GM12878 (cell line): ENCODE measurements at regions not wholly inside any gene's neighbourhood (a gene's known extent, or its start where the extent isn't known, plus 50 kb on each side); places are given as distances from the start of the nearest gene placed in this dataset.
A peak's percentile ranks its signal among the peaks of the same experiment; 100 is the strongest.

ENCODE experiments used
- ATAC-seq: fragments of 200-7000 bp; cut with Tn5 transposase; 3 replicates; pipeline ENCODE4 v1.9.1; 2020; ENCODE audit warnings: mild to moderate bottlenecking, moderate library complexity
- BruUV-seq: library from RNA; stranded (reverse); fragments of 400-500 nt; replicated peaks from 2 replicates; lab custom pipeline; 2021; lab: Mats Ljungman, UMichigan
- CTCF ChIA-PET: fragments of 300-600 bp; sonication (Branson Sonifier 250); formaldehyde crosslinking; extraction: SDS; loops from one replicate; lab custom pipeline; 2021; ENCODE audit warnings: inconsistent platforms; lab: Yijun Ruan, JAX
- POLR2A ChIA-PET: fragments of 350-600 bp; formaldehyde crosslinking; extraction: SDS; loops from one replicate; lab custom pipeline; 2021; ENCODE audit warnings: inconsistent platforms; lab: Charles Lee
- RAD21 ChIA-PET: fragments of 300-600 bp; sonication (Branson Sonifier 250); formaldehyde crosslinking; loops from one replicate; lab custom pipeline; 2023; ENCODE audit warnings: antibody characterized with exemption; ENCODE audit not compliant: unreplicated experiment; lab: Charles Lee
- SMC1A ChIA-PET: fragments of 300-600 bp; sonication (Branson Sonifier 250); formaldehyde crosslinking; loops from one replicate; lab custom pipeline; 2023; ENCODE audit not compliant: unreplicated experiment, uncharacterized antibody; lab: Charles Lee
- DNase-seq: peaks from one replicate; pipeline ENCODE4 v3.0.0-alpha.2; 2011; ENCODE audit warnings: low read depth, low spot score
- FAIRE-seq: peaks from 3 replicates; lab custom pipeline; 2011; peaks lifted over from hg19 to GRCh38; lab: Jason Lieb, UNC
- H2AFZ ChIP-seq: 2 replicates; pipeline ENCODE4 v1.6.0; 2011; ENCODE audit warnings: low read depth, low read length, control low read depth; ENCODE audit not compliant: control insufficient read depth
- H3K27ac ChIP-seq: 2 replicates; pipeline ENCODE4 v1.5.1; 2011; ENCODE audit warnings: control low read depth; ENCODE audit not compliant: control insufficient read depth, insufficient read depth
- H3K27me3 ChIP-seq, 2 experiments: replicated peaks in 1 of 2; 2 replicates each; pipeline versions ENCODE4 v1.6.0 to v1.6.1; 2011; ENCODE audit warnings: low read length in 1 of 2; ENCODE audit not compliant: control insufficient read depth in 2 of 2, insufficient read depth in 2 of 2
- H3K36me3 ChIP-seq, 2 experiments: 2 replicates each; pipeline ENCODE4 v1.5.1; 2011; ENCODE audit warnings: low read length in 1 of 2; ENCODE audit not compliant: control insufficient read depth in 2 of 2, insufficient read depth in 2 of 2
- H3K4me1 ChIP-seq: 2 replicates; pipeline ENCODE4 v1.6.1; 2011; ENCODE audit warnings: mild to moderate bottlenecking, low read length, moderate library complexity, mixed read lengths; ENCODE audit not compliant: control insufficient read depth, insufficient read depth
- H3K4me2 ChIP-seq: 2 replicates; pipeline ENCODE4 v1.6.0; 2011; ENCODE audit warnings: control low read depth; ENCODE audit not compliant: control insufficient read depth, insufficient read depth
- H3K4me3 ChIP-seq: fragments of 200-600 bp; sonication (generic); 2 replicates; pipeline ENCODE4 v1.5.1; 2016
- H3K79me2 ChIP-seq: 2 replicates; pipeline ENCODE4 v1.6.0; 2011; ENCODE audit warnings: low read length; ENCODE audit not compliant: control insufficient read depth, insufficient read depth
- H3K9ac ChIP-seq: 2 replicates; pipeline ENCODE4 v1.8.0; 2011; ENCODE audit warnings: low read length, control low read depth, mixed read lengths; ENCODE audit not compliant: control insufficient read depth, insufficient read depth
- H3K9me3 ChIP-seq: replicated peaks from 3 replicates; pipeline ENCODE4 v1.5.1; 2011; ENCODE audit warnings: mild to moderate bottlenecking, low read length; ENCODE audit not compliant: control insufficient read depth, insufficient read depth
- H4K20me1 ChIP-seq: 2 replicates; pipeline ENCODE4 v1.6.0; 2011; ENCODE audit not compliant: control insufficient read depth, insufficient read depth
- EP300 ChIP-seq, 2 experiments: fragments of 150-350 bp in 1 of 2; IDR thresholded peaks; 2 replicates each; pipeline ENCODE4 v1.6.1; 2011 to 2012; ENCODE audit warnings: low read depth in 2 of 2, low read length in 2 of 2, borderline replicate concordance in 1 of 2, improper control_type of control experiment in 1 of 2, inconsistent platforms in 1 of 2; ENCODE audit not compliant: control insufficient read depth in 1 of 2
- NFXL1 ChIP-seq: fragments of 450-650 bp; IDR thresholded peaks from 2 replicates; pipeline ENCODE4 v1.6.1; 2017; ENCODE audit warnings: antibody characterized with exemption, mild to moderate bottlenecking, borderline replicate concordance
- POLR2AphosphoS2 ChIP-seq: IDR thresholded peaks from 2 replicates; pipeline ENCODE4 v1.6.1; 2011; ENCODE audit warnings: low read depth, mild to moderate bottlenecking, low read length, improper control_type of control experiment, moderate library complexity
- RB1 ChIP-seq: fragments of 450-650 bp; formaldehyde crosslinking; IDR thresholded peaks from 2 replicates; pipeline ENCODE4 v1.6.1; 2017; ENCODE audit warnings: mild to moderate bottlenecking, borderline replicate concordance
- STAT1 ChIP-seq: fragments of 450-650 bp; conservative IDR thresholded peaks from 2 replicates; pipeline ENCODE4 v1.6.1; 2014; ENCODE audit warnings: antibody characterized with exemption, mild to moderate bottlenecking
- TBL1XR1 ChIP-seq: IDR thresholded peaks from 2 replicates; pipeline ENCODE4 v1.6.1; 2012; ENCODE audit warnings: low read depth, low read length, improper control_type of control experiment
- TCF3 ChIP-seq: IDR thresholded peaks from 2 replicates; pipeline ENCODE4 v1.6.1; 2012; ENCODE audit warnings: low read depth, mild to moderate bottlenecking, low read length, borderline replicate concordance; ENCODE audit not compliant: insufficient read depth
- WGBS: methylation state at CpG from one replicate; pipeline ENCODE4 v1.1.6; 2016; ENCODE audit warnings: low lambda C conversion rate; ENCODE audit not compliant: insufficient replicate concordance, insufficient coverage; ENCODE audit errors: missing lambda C conversion rate; 5-methylcytosine and 5-hydroxymethylcytosine counted together
- in situ Hi-C: fragments of 300-500 bp; cut with MboI; formaldehyde crosslinking; loops from 9 replicates; pipeline ENCODE4 v1.14.3; 2018; ENCODE audit warnings: mixed read lengths
- intact Hi-C: fragments of 100-400 bp; cut with micrococcal nuclease; formaldehyde crosslinking; loops from one replicate; pipeline ENCODE4 v1.14.2; 2022; ENCODE audit not compliant: unreplicated experiment
- TF ChIP-seq, protein P1 (sequence below): IDR thresholded peaks from 2 replicates; pipeline ENCODE4 v1.6.1; 2012; ENCODE audit warnings: improper control_type of control experiment, low read depth, low read length; ENCODE audit not compliant: insufficient replicate concordance

GRCh38 chr3:22121068-22121701 is 370.2 kb upstream of the ZNF385D start:
- H3K4me2 ChIP-seq, result 0 out of 2 replicates have a peak overlapping the region, but pooled peaks have one; percentile 9
- no peak overlapping the region for H3K27ac ChIP-seq
- no peaks in the 10 kb centered on the region for H3K36me3 ChIP-seq
- no peaks in the 10 kb centered on the region for H3K27me3 ChIP-seq
- H3K4me1 ChIP-seq, result no peaks in the 10 kb centered on the region
- H3K9ac ChIP-seq, result no peak overlapping the region
- H4K20me1 ChIP-seq, result no peaks in the 10 kb centered on the region
- H3K79me2 ChIP-seq, result no peaks in the 10 kb centered on the region
- intact Hi-C loops (no loop called here), in situ Hi-C loops (no loop called here)
- TF ChIP-seq POLR2AphosphoS2 (no peak), NFXL1 (no peak), RB1 (no peak), TBL1XR1 (no peak), STAT1 (no peak), EP300 (IDR thresholded peaks at IDR 0.05; ENCODE audit: borderline replicate concordance in 1 of 2, control insufficient read depth in 1 of 2, low read depth in 2 of 2, low read length in 2 of 2) (0 out of 4 replicates have a peak, but pooled peaks of 1 of the 2 experiments have one; percentile 17), TCF3 (no peak)
- TF ChIP-seq, protein P1, sequence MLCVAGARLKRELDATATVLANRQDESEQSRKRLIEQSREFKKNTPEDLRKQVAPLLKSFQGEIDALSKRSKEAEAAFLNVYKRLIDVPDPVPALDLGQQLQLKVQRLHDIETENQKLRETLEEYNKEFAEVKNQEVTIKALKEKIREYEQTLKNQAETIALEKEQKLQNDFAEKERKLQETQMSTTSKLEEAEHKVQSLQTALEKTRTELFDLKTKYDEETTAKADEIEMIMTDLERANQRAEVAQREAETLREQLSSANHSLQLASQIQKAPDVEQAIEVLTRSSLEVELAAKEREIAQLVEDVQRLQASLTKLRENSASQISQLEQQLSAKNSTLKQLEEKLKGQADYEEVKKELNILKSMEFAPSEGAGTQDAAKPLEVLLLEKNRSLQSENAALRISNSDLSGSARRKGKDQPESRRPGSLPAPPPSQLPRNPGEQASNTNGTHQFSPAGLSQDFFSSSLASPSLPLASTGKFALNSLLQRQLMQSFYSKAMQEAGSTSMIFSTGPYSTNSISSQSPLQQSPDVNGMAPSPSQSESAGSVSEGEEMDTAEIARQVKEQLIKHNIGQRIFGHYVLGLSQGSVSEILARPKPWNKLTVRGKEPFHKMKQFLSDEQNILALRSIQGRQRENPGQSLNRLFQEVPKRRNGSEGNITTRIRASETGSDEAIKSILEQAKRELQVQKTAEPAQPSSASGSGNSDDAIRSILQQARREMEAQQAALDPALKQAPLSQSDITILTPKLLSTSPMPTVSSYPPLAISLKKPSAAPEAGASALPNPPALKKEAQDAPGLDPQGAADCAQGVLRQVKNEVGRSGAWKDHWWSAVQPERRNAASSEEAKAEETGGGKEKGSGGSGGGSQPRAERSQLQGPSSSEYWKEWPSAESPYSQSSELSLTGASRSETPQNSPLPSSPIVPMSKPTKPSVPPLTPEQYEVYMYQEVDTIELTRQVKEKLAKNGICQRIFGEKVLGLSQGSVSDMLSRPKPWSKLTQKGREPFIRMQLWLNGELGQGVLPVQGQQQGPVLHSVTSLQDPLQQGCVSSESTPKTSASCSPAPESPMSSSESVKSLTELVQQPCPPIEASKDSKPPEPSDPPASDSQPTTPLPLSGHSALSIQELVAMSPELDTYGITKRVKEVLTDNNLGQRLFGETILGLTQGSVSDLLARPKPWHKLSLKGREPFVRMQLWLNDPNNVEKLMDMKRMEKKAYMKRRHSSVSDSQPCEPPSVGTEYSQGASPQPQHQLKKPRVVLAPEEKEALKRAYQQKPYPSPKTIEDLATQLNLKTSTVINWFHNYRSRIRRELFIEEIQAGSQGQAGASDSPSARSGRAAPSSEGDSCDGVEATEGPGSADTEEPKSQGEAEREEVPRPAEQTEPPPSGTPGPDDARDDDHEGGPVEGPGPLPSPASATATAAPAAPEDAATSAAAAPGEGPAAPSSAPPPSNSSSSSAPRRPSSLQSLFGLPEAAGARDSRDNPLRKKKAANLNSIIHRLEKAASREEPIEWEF, result peak; percentile 82
- H2AFZ ChIP-seq, result no peak overlapping the region
- ATAC-seq (peak; percentile 75), DNase-seq (no peak), FAIRE-seq (peak; percentile 75)
- ChIA-PET POLR2A (interaction anchor here (0.5 kb wide), 1 partner anchor 1686 kb away, joined by 4 read pairs; no protein-coding TSS in a partner anchor), SMC1A (interaction anchor here (1.0 to 3.0 kb wide), 9 partner anchors 8 to 1472 kb away, joined by 3 to 15 read pairs (median 7); no protein-coding TSS in a partner anchor), CTCF (interaction anchor here (0.8 to 2.9 kb wide), 4 partner anchors 33 to 1548 kb away, joined by 3 to 22 read pairs (median 5); no protein-coding TSS in a partner anchor), RAD21 (interaction anchor here (1.3 to 4.9 kb wide), 4 partner anchors 8 to 52 kb away, joined by 3 to 32 read pairs (median 4); no protein-coding TSS in a partner anchor)
- 10% methylated on average over 5 of the region's 5 CpGs for WGBS
- BruUV-seq, result no TSS peak
- no peak overlapping the region for H3K4me3 ChIP-seq
- no peaks in the 10 kb centered on the region for H3K9me3 ChIP-seq
